ENCODE measurements at regions not wholly inside any gene's neighbourhood (a gene's known extent, or its start where the extent isn't known, plus 50 kb on each side); places are given as distances from the start of the nearest gene placed in this dataset.

- TF ChIP-seq, protein P1, sequence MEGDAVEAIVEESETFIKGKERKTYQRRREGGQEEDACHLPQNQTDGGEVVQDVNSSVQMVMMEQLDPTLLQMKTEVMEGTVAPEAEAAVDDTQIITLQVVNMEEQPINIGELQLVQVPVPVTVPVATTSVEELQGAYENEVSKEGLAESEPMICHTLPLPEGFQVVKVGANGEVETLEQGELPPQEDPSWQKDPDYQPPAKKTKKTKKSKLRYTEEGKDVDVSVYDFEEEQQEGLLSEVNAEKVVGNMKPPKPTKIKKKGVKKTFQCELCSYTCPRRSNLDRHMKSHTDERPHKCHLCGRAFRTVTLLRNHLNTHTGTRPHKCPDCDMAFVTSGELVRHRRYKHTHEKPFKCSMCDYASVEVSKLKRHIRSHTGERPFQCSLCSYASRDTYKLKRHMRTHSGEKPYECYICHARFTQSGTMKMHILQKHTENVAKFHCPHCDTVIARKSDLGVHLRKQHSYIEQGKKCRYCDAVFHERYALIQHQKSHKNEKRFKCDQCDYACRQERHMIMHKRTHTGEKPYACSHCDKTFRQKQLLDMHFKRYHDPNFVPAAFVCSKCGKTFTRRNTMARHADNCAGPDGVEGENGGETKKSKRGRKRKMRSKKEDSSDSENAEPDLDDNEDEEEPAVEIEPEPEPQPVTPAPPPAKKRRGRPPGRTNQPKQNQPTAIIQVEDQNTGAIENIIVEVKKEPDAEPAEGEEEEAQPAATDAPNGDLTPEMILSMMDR (conservative IDR thresholded peaks at IDR 0.05; ENCODE audit: low read length) = no peak
- TF ChIP-seq EZH2phosphoT487 (IDR thresholded peaks at IDR 0.05; ENCODE audit: borderline replicate concordance, low read depth, low read length) = no peak
Measured at GRCh38 chr13:106311004-106311403, 224.5 kb downstream of the EFNB2 start.

Data from OCI-LY7 (cell line).